SHP77 (cell line): ENCODE measurements at regions not wholly inside any gene's neighbourhood (a gene's known extent, or its start where the extent isn't known, plus 50 kb on each side); places are given as distances from the start of the nearest gene placed in this dataset.
"Not testable (repeated sequence)": the region's sequence is repeated elsewhere in the genome, so short reads cannot be mapped to it uniquely, and the experiment has no call there.

Experiments used
- DNase-seq, 2 experiments: peaks; one replicate each; lab custom pipeline; 2025; lab: John Stamatoyannopoulos, UW

DNA sequence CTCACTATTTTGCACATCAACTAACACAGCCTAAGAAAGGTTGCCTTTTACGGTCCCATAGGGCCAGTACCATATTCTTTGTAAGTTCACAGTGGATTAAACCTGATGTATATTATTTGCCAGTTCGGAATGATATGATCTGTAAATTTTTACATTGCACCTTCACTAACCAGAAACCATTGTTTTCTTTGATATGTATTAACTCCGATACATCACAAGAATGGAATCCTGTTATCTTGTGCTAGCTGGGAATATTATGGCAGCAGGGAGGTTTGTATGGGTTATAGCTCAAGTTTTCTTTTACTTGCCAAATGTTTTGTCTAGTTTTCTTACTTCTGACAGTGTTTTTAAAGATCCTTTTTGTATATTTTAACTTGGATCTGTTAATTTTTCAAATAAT lies 51.4 kb upstream of the S1PR1 start:
- no peak for DNase-seq

DNA sequence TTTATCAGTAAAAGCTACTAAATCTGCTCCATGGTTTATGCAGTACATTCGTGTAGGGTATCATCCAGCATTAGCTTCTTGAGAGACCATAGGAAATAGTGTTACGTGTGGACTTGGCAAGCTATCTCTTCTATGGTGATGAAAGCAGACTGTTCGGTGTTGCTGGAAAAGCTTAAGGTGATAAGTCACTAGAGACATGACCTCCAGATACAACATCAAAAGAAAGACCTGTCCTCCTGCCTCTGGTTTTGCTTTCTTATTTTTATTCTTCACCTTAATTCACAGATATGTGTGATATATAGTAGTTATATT lies 53.5 kb upstream of the S1PR1 start:
- no peak for DNase-seq

DNA sequence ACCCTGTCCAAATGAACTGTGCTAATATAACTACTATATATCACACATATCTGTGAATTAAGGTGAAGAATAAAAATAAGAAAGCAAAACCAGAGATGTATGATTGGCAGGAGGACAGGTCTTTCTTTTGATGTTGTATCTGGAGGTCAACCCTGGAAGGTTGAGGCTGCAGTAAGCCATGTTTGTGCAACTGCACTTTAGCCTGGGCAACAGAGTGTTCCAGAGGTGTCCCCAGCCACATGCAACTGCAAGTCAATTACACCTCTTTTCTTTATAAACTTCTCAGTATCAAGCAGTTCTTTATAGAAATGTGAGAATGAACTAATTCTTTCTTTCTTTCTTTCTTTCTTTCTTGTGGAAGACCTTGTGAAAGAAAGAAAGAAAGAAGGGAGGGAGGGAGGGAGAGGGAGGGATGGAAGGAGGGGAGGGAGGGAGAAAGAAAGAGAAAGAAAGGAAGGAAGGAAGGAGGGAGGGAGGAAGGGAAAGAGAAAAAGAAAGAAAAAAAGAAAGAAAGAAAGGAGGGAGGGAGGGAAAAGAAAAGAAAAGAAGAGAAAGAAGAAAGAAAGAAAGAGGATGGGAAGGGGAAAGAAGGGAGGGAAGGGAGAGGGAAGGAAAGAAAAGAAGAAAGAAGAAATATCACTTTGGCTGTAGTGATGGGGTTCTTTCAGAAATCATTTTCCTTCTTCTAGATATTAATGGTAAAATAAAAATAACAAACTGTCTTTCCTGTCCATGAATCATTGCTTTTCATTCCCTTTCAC lies 54.0 kb upstream of the S1PR1 start:
- no peak for DNase-seq

DNA sequence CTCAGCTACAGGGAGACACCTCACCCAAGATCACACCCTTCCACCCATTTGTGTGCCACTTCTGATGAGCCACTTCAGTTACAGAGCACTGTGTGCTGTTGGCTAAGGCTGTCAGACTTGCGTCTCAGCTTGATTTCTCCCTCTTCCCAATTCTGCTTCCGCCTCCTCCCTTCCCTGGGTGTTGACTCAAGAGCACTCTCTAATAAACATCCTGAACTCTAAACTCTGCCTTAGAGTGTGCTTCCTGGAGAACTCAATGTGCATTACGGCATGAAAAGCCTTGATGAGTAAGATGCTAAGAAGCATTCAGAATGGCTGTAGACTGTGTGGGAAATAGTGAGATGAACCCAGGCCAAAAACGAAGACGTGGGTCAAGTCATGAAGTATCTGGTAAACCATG lies 54.9 kb upstream of the S1PR1 start:
- no peak for DNase-seq

DNA sequence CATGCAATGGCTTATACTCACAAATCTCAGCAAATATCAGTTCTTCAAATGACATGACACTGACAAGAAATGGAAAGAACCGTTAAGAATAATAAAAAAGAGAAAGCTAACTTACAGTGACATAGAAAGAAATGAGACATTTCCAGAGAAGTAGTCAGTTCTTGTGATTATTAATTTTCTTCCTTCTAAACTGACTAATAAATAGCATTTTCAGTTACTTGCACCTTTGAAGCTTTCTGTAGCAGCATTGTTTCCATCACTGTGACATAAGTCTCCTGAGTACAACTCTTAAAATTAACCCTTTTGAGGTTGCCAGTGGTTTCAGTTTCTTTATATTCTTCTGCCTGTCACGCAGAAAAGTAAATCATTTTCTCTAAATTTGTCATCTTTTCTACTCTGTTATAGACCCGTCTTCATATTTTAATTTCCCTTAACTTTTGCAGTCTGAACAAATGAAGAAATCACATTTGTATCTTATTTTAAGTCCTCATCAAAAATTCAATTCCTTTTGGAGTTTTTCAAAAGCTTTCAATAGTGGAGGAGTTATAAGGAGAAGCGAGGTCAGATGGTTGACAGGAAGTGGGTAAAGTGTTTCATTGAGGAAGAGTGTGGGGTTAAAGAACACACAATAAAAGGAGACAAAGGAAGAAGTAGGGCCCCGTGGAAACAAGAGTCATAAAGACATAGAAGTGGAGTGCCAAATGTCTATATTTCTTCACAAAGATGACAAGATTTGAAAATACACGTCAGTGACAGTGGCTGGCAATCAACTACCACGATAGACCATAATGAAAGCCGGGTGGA lies 57.9 kb upstream of the S1PR1 start:
- DNase-seq: no peak

DNA sequence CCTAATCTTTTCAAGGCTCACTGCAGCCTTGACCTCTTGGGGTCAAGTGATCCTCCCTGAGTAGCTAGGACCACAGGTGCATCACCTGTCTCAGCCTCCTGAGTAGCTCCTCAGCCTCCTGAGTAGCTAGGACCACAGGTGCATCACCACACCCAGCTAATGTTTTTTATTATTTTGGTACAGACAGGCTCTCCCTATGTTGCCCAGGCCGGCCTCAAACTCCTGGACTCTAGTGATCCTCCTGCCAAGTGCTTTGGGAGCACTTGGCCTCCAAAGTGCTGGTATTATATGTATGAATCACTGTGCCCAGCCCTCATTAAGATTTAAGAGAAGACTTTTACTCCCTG lies 58.5 kb upstream of the S1PR1 start:
- DNase-seq: no peak

DNA sequence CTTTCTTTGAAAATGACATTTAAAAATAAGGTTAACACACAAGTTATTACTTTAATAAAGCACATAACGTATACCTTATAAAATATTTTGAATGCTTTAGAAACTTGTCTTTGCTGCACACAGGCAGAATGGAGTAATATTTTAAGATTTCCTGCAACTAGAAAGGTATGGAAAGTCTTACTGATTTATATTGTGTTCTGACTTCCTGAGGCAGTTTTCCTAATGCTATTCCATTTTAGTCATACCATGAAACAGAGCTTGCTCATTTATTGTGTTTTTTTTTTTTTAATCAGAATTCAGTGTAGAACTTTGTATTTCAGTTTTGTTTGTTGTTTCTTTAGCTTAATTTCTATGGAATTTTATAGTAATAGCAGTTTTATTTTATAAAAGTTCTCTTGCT lies 60.9 kb upstream of the S1PR1 start:
- DNase-seq: no peak

DNA sequence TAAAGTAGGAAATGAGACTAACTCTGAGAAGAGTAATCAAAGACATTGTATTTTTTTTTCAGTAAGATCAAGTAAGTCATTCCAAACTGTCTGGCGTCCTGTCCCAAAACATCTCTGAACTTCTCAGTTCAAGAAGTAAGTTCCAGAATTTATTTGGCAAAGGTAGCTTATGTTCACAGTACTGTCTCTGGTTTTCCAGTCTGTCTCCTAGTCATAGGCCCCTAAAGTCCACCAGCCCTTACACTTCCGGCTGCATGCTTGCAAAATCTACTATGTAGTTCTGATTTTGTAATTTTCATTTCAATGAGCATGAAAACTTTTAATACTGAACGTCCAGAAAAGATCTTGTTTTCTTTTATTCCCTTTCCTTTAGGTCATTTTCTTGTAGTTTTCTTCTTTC lies 61.4 kb upstream of the S1PR1 start:
- DNase-seq: no peak

DNA sequence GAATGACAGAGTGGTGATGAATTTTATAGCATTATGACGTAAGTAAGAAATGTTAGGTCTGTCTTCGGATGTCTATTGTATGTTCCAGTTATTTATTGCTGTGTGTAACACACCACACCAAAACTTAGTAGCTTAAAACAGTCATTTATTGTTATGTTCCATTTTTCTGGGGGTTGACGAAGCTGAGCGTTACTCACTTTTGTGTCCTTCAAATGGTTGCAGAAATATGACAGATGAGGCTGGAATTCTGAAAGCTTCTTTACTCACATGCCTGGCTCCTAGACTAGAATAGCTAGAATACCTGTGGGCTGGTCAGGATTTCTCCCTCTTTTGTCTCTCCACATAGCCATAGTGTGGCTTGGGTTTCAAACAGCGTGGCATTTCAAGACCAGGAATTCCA lies 62.1 kb upstream of the S1PR1 start:
- DNase-seq: no peak

DNA sequence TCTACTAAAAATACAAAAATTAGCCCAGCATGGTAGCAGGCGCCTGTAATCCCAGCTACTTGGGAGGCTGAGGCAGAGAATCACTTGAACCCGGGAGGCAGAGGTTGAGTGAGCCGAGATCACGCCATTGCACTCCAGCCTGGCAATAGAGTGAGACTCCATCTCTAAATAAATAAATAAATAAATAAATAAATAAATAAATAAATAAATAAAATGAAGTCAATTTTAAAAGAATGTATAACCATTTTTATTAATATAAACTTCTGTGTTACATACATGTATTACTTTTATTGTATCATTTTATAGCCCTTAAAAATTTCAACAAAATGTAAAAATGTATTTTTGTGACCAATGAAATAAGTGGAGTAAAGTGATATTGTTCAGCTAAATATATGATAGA lies 62.5 kb upstream of the S1PR1 start:
- not testable (repeated sequence) for DNase-seq

DNA sequence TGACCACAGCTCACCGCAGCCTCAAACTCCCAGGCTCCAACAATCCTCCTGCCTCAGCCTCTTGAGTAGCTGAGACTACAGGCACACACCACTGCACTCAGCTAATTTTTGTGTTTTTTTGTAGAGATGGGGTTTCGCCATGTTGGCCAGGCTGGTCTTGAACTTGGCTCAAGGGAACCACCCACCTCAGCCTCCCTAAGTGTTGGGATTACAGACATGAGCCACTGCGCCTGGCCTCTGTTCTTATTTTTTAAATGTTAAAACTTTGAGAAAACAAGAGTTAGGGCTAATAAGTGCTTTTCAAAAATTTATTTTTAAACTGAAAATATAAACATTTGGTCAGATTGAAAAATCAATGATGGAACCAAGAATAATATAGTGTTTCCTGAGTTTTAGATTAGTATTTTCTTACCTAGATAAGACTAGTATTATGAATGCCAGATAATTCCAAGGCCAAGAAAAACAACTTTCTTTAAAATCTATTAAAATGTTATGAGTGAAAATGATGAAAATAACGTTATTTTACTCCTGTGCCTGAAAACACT lies 66.2 kb upstream of the S1PR1 start:
- DNase-seq: no peak

DNA sequence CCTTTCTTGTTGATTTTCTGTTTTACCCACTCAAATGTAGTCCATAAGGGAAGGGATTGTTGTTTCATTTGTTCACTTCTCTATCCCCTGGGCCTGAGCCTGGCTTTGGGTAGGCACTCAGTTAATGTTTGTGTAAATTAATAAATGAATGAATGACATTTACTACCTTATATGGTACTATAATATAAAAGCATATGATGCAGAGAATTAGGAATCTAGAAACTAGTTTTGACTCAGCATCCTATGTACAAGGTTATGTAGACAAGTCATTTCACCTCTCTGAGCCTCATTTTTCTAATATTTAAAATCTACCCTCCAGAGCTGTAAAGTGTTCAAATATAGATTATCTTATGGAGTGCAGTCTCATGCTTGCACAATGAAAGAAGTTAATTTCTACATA lies 68.9 kb upstream of the S1PR1 start:
- no peak for DNase-seq

DNA sequence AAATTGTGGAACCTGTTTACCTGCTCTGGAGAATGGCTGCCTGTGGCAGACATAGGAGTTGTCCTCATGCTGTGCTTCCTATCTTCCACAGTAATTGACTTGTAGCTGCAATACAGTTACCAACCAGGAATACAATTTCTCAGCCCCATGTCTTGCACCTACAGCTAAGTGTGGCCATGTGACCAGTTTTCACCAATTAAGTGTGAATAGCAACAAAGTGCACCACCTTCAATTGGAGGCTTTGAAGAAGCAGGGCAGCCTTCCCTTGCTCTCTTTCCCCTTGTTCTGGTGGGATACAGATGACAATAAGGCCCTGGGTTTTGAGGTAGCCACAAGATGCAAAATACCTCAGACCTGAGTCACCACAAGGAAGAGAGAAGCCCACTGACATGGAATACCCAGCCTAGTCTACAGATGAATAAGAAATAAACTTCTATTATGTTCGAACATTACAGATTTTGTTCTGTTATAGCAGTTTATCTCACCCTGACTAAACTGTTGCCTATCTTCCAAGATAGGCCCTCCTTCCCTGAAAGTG lies 70.2 kb upstream of the S1PR1 start:
- no peak for DNase-seq

DNA sequence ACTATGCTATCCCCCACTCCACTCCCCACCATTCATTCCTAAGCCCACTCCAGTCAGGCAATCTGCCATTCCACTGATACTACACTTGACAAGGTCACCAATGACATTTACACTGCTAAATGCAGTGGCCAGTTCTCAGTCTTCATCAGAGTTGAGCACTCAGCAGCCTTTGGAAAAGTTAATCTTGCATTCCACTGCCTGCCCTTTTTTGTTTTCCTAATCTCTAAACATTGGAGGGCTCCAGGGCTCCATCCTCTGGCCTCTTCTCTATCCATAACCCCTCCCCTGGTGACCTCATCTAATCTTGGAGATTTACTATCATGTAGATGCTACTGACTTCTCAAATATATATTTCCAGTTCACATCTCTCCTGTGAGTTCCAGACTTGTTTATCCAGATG lies 70.9 kb upstream of the S1PR1 start:
- DNase-seq: no peak

DNA sequence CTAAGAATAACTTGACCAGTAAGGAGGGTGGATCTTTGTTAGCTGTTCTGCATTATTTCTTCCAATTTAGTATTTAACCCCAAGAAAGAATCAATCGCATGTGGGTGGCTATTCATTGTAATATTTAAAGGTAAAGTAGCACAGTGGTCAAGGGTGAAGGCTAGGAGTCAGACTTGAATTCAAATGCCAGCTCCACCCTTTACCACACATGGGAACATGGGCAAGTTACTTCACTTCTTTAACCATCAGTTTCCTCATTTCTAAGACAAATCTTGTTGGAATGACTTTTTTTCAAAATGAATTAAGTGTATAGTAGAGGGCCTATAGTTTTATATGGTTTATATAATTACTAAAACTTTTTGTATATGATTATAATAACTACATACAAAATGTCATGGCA lies 71.3 kb upstream of the S1PR1 start:
- DNase-seq: no peak

DNA sequence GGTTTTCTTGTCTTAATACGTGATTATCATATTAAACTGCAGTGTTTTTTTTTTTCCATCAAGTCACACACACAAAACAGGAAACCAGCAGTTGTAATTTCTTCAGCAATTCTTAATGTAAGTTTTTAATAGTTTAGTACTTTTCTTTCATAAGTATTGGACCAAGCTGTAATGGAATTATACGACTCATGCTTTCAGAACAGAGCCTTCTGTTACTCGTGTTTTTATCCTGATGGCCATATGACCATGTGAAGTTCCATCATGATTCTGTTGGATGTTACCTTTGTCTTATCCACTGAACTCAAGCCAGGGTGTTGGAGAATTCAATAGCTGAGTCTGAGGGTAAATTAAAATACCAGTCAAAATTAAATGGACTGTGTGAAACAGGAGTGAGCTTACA lies 72.0 kb upstream of the S1PR1 start:
- DNase-seq: no peak

DNA sequence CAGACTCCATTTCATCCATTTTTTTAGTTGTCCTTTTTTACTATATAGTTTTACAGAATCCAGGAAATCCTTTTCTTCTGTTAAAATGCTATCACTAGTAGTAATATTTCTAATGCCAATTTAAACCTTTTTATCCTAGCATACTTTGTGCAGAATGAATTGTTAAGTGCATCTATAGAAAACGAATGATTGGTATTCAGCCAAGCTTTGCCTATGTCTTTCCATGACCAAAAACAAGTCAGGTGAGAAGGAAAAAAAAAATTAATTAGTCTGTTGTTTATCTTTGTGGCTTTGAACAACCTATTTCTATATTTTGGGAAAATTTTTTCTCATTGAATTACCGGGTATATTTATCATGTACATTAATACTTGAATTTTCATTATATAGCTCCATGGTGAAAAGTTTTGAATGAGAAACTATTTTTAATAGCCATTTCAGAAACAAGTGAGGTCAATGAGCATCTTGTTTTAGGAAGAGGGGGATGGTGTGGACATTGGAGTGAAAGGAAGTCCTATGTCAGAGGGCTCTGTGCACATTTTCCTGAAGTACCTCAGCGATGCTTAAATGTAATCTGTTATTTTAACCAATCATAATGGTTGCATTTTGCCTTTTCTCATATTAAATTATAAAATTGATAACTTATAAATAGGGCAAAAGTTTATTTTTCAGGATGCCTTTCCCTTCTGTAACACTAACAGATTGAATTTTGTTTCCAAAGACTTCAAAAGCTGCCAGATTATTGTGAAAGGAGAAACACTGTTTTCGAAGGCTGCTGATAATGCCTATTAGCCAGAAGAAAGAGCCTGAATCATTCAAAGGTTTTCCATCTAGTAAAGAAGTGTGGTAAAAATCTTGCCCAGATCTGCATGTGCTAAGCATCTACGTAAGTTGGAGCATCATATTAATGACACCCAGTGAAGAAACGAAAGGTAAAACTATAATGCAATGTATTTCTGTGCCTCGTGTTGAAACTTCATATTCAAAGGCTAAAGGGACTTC lies 73.8 kb upstream of the S1PR1 start:
- no peak for DNase-seq

DNA sequence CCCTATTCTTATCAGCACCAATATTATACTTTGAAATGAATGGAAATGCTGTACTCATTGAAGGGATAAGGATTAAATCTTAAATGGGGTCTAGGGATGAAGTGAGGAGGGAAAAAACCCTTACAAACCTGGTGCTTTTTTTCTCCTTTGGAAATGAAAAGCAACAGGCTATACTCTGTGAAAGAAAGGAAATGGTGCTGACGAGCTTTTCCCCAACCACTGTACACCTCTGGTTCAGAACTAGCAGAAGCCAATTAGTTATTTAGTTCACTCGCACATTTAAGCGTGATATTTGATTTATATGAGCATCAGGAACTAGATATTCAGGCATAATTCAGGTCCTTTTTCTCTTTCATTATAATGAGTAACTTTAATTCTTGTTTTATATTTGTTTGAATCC lies 74.5 kb upstream of the S1PR1 start:
- no peak for DNase-seq

DNA sequence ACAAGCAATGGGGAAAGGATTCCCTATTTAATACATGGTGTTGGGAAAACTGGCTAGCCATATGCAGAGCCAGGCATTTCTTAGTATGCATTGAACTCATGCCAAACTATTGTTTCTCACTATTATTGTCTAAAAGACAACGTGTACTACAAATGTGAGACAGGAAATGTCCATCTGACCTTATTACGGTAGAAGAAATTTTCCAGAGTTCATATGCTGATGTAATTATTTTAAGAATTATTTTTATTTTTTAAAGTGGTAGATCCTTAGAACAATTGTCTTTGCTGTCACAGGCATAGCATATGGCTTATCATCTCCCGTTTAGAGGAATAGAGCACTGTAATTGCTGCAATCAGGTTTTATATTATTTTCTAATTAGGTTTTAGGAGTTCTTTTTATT lies 75.2 kb upstream of the S1PR1 start:
- DNase-seq: no peak

DNA sequence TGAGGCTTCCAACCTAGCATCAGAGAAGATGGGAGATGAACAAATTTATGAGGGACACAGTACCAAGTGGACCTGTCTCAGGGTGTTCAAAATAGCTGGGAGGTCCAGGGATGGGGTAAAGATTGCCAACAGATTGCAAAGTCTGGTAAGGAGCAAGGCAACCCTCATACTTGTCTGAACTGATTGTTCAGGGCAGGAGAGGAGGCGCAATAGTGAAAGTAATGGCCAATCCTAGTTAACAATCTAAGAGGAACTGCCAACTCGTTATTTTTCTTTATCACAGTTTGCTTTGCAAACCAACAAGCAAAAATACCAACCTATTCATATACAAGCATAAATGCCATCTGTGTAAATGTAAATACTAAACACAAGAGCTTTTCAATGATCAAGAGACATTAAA lies 78.4 kb upstream of the S1PR1 start:
- no peak for DNase-seq

DNA sequence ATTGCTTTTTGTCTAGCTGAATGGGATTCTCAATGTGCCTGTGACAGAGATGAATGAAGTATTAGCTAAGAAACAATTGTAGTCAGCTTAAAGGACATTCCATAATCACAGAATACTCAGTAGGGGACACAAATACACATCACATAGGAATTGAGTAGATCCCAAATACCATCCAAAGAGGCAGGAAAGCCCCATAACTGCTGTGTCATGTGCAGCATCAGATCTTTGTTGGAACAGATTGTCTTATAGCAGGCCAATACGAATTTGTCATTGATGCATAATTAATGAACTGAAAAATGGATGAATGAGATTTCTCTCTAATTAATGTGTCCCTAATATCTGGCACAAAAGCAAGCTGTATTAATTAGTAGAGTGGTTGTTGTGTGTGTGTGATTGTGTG lies 82.3 kb upstream of the S1PR1 start:
- DNase-seq: no peak

DNA sequence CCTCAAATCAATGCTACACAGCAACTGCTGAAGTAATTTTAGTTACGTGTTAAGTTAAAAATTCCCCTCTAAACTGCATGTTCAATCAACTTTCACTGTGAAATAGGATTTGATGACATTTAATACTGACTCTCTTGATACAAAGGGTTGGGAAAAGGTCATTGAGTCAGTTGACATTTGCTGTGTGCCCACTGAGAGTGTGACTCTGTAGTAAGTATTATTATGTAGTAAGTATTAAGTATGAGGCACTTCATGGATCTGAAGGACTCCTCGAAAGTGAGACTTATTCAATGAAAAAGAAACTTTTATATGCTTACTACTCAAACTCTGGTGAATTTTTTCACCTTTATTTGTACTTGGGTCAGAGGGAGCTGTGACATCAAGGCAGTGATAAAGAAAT lies 83.1 kb upstream of the S1PR1 start:
- DNase-seq: no peak
